LHCN-M2 (cell line): ENCODE measurements at regions not wholly inside any gene's neighbourhood (a gene's known extent, or its start where the extent isn't known, plus 50 kb on each side); places are given as distances from the start of the nearest gene placed in this dataset.
A peak's percentile ranks its signal among the peaks of the same experiment; 100 is the strongest.

Experiments used
- DNase-seq: peaks from one replicate; pipeline ENCODE4 v3.0.0-alpha.2; 2012; ENCODE audit warnings: low read depth

- no peak for DNase-seq
Observed at GRCh38 chr12:126496201-126496600, 1431.0 kb downstream of the AACS start.

- peak; percentile 43 for DNase-seq
Observed at GRCh38 chr12:126506426-126507182, 1441.4 kb downstream of the AACS start.

DNA sequence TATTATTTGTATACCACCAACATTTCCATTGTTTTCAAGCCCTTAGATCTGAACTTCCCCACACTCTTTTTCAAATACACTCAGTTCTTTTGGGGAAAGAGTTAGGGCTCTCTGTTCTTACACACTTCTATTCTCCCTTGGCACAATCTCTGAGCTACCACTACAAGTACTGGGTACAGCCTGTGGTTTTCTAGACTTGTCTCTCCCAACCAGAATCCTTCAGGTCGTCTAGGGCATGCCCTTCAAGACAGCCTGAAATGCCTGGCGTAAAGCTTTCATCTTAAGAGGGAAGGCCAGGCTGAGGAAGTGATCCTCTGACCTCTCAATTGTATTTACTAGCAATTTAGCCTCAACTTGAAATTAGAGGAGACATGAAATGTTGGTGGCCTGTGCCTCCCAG is 1442.0 kb downstream of the AACS start:
- DNase-seq = no peak

DNA sequence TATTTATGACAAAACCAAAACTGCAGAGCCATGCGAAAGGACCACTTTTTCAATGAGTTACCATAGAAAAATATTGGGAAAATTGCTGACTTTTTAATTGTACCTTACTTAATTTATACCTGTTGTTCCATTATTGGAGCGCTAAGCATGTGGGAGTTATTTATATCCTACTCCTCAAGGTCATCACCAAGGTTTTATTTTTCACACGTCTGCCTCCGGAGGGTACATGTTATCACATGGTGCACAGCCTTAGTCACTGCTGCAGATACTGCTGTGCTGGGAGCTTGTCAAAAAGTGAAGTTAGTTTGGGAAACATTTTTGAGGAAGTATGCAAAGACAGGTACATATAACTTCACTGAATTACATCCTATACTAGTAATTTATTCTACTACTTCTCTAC is 1444.3 kb downstream of the AACS start:
- no peak for DNase-seq

- DNase-seq = no peak
Observed at GRCh38 chr12:126510630-126511029, 1445.4 kb downstream of the AACS start.

DNA sequence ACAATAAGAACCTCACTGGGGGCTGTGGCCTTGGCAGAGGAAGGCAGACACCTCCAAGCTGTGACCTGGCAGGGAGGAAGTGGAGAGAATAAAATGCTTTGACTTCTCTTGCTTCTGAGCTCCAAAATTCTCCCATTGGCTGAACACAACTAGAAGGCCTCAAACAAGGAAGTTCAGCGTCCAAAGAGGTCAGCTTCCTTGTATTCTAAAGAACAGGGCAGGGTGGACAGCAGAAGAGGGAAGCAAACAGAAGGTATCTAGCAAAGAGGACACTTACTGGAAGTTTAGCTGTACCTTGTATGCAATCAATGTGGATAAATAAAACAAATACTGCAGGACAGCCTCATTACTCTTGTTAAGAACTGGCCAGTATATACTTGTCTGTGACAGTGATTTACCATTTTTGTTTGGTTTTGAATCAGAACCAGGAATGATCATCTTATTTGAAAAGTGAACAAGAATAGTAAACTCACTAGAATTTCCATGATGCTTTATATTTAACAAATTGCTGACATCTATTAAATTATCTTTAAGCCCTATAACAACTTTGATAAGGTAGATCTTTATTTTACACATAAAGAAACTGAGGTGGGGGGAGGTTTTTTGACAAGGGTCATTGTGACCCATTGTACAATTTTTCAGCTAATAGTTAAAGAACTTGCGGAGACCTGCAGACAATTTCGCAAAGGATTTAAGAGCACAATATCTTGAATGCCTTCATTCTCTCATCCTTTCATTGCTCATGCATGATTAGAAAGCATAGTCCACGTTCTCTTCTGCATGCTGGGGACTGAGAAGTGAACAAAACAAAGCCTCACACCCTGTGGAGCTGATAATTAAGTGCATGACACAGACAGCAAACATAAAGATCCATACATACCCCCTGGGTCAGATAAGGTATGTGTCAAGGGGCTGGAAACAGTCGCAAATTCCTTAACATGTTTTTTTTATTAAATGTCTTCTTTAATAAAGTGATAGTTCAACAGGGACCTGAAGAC is 1448.0 kb downstream of the AACS start:
- no peak for DNase-seq

DNA sequence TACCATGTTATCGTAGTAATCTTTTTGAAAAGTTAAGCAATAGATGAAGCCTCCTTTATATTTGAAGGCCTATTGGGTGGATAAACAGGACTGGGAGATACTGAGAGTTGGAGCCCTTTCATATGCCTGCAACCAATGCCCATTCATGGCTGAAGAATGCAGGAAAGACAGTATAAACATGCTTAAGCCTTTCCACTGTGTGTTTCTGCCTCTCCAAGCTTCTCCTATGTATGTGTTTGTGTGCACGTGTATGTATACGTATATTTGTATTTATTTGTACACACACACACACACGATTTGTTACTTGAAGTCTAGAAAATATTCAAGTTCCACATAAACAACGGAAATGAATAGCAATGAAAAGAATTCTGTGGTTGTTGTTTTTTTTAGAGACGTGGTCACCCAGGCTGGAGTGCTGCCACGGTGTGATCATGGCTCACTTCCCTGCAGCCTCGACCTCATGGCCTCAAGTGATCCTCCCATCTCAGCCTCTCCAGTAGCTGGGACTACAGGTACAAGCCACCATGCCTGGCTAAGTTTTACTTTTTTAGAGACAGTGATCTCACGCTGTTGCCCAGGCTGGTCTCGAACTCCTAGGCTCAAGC is 1453.5 kb downstream of the AACS start:
- peak; percentile 57 for DNase-seq

DNA sequence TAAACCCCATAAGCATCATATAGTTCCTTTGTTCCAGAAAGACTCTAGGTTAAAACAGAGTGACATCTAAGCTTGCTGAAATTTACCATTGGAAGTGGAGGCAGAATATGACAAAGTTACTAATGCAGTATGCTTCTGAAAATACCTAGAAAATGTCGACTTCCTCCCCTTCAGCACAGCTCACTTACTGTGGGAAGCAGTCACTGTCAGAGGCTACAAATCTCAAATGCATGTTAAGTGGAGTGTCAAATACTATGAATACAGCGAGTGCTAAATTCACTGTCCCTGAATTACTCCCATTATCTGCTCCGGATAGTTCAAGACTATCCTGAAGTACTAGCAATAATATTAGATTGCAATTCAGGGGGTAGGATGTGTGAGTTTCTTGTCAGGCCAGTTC is 1454.6 kb downstream of the AACS start:
- no peak for DNase-seq

DNA sequence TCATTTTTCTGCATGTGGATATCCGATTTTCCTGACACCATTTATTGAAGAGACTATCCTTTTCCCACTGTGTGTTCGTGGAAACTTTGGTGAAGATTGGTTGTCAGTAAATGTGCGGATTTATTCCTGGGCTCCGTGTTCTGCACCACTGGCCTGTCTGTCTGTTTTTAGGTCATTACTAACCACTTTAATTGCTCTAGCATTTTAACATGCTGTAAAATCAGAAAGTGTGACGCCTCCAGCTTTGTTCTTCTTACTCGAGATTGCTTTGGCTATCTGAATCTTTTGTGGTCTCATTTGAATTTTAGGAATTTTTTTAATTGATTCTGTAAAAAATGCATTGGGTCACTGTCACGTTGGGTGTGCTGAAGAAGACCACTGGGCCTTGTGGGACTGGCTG is 1458.7 kb downstream of the AACS start:
- DNase-seq = no peak

DNA sequence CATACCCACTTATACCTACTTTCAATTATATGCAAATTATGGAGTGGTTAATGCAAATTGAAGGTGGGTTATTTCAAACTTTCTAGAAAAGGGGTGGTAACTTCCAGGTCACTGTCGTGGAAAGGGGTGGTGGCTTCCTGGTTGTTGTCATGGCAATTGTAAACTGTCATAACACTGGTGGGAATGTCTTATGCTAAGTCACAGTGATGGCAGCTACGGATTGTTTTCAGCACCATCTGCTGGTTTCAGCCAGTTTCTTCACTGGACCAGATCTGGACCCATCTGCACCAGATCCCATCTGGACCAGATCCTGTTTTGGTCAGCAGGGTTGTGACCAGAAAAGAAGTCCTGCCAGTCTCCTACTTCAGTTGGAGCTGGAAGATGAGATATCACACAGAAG is 1469.3 kb downstream of the AACS start:
- DNase-seq = peak; percentile 29

DNA sequence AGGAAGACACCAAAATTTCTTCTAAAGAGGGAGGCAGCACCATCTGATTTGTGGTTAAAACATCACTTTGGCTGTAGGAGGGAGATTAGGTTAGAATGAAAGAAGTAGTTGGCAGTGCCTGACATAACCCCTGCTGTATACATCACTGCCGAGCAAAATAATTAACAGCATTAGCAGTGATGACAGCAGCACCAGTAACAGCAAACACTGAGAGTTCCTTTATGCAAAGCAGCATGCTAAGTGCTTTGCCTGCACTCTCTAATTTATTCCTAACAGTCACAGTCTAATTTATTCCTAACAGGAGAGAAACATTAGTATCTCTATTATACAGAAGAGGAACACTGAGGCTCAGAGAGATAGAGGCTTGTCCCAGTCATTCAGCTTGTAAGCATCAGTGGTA is 1469.7 kb downstream of the AACS start:
- no peak for DNase-seq

DNA sequence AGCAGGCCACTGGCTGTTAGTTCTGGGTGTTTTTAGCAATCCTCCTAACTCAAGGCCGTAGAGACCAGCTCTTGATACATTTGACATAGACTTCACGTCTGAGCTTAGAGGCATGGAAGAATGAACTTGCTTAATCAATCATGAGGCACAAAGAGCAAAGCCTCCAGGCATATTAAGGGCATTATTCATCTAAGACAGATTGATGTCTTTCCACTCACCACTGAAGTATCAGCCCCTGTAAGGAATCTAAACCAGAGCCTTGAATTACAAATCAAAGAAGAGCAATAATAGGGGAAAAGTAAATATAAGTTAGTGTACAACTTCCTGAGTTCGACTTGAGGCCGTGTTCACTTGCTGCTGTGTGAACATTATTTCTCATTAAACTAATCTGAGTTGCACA is 1470.7 kb downstream of the AACS start:
- DNase-seq = no peak

- DNase-seq = no peak
Observed at GRCh38 chr12:126537961-126538530, 1472.8 kb downstream of the AACS start.

- no peak for DNase-seq
Observed at GRCh38 chr12:126538888-126539287, 1473.7 kb downstream of the AACS start.

DNA sequence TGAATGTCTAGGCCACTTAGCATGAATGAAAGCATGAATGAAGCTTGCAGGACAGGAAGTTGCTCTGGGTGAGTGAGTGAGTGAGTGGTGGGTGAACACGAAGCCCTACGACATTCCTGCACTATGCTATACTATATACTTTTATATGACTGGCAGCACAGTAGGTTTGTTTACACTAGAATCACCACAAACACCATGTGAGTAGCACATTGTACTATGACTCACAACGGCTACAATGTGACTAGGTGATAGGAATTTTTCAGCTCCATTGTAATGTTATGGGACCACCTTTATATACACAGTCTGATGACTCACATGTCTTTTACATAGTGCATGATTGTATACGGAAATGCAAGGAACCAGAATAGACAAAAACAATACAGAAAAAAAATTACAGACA is 1480.2 kb downstream of the AACS start:
- DNase-seq = no peak

DNA sequence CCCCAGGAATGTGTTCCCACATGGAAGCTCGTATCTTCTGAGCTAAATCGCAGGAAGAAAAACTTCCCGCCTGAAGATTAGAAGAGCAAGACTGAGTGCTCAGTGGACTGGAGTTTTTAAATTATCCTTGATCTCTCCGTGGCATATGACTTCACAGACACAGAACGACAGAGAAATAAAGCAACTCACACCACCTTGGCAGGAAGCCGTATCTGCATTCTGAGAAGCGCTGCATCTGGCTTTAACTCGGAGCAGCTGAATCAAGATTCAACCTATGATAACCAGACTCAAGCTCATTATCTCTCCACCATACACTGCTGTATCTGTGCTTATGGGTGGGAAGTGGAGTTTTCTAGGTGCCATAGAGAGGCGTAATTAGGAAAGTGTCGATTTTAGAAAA is 1482.7 kb downstream of the AACS start:
- DNase-seq = no peak

DNA sequence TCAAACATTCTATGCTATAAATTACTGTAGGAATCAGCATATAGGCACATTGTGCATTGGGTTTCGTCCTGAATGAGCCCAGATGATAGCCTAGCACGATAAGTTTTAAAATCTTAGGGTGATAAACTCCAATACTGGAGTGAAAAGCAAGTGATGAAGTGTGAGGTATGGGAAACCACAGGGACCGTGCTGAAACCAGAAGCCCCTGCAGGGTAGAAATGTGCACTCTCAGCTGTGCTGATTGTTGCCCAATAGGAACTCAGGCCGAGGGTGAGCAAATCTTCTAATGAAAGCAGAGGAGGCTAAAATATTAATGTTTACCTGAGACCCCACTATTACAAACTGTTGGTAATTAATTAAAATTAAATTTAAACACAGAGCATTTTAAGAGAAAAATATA is 1486.6 kb downstream of the AACS start:
- no peak for DNase-seq

DNA sequence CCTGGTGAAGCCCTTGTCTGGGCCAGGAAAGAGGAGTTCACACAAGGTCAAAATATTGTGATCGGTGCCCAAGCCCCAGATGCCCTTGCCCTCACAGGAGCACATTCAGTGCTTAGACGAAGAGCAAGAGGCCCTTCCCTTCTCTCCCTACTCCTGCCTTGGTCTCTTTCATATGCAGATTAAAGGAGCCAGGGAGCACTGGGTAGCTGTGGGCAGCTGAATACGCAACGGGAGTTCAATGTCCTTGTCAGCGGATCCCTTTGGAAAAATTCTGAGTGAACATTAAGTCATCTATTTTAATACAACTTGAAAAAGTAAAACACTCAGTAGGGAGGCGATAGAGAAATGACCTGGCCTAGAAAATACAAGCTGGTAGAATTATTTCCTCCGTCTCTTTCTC is 1489.4 kb downstream of the AACS start:
- no peak for DNase-seq

DNA sequence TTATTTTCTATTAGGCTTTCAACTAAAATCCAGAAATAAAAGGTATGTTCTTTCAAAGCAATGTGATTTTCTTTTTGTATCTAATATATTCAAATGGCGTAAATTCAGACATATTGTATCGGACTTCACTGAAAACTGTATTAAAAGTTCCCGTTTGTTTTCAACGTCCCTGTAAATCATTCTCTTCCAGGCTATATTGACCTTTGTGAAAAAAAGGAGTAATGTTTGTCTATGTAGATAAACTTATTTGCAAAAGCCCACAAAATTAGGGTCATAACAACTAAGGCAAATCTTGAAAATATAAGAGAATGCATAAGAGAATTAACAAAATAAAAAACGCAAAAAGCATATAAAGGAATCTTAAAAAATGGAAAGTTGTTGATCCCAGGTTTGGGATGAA is 1492.4 kb downstream of the AACS start:
- no peak for DNase-seq

DNA sequence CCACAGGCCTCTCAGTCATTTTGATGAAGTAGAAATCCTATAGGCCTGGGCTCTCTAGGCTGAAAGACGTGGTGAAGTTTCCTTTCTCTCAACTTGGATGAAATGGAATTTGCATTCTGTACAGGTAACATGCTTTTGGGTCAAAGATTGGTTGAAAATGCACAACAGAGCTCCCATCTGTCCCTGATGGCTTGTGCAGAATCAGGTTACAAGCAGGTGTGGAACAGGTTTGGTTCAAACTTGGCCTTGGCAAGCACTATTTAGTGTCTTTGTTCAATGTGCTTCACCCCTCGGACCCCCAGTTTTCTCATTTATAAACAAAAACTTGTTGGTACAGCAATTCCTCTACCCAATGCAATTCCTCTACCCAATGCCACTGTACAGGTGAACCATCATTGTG is 1493.0 kb downstream of the AACS start:
- DNase-seq = no peak

- DNase-seq = no peak
Observed at GRCh38 chr12:126558810-126559209, 1493.6 kb downstream of the AACS start.

DNA sequence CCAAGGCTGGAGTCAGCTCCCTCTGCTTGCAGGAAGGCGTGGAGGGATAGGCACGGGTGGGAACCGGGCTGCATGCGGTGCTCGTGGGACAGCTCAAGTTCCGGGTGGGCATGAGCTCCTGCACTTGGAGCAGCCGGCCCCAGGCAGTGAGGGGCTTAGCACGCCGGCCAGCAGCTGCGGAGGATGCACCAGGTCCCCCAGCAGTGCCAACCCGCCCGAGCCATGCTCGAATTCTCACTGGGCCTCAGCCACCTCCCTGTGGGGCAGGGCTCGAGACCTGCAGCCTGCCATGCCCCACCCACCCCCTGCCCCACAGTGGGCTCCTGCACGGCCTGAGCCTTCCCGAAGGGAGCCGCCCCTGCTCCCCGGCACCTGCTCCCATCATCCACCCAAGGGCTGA is 1501.8 kb downstream of the AACS start:
- no peak for DNase-seq
